Bronchial epithelial cell (primary cell): ENCODE measurements at regions not wholly inside any gene's neighbourhood (a gene's known extent, or its start where the extent isn't known, plus 50 kb on each side); places are given as distances from the start of the nearest gene placed in this dataset.

ENCODE experiments used
- DNase-seq: peaks from one replicate; pipeline ENCODE4 v3.0.0-alpha.2; 2010; ENCODE audit warnings: low read depth
- FAIRE-seq: peaks from 2 replicates; lab custom pipeline; 2011; peaks lifted over from hg19 to GRCh38; lab: Jason Lieb, UNC
- H3K27me3 ChIP-seq: 2 replicates; pipeline ENCODE4 v1.5.1; 2011; ENCODE audit warnings: low read length; ENCODE audit not compliant: control insufficient read depth, insufficient read depth
- H3K36me3 ChIP-seq: 2 replicates; pipeline ENCODE4 v1.5.1; 2011; ENCODE audit warnings: low read length; ENCODE audit not compliant: control insufficient read depth, insufficient read depth
- H3K4me3 ChIP-seq: 2 replicates; pipeline ENCODE4 v1.5.1; 2011; ENCODE audit warnings: mild to moderate bottlenecking, low read depth, low read length, control low read depth
- CTCF ChIP-seq: IDR thresholded peaks from 2 replicates; pipeline ENCODE4 v1.5.1; 2011; ENCODE audit warnings: mild to moderate bottlenecking, moderate library complexity, low read length, control low read depth, inconsistent platforms; ENCODE audit not compliant: insufficient read depth, severe bottlenecking

DNA sequence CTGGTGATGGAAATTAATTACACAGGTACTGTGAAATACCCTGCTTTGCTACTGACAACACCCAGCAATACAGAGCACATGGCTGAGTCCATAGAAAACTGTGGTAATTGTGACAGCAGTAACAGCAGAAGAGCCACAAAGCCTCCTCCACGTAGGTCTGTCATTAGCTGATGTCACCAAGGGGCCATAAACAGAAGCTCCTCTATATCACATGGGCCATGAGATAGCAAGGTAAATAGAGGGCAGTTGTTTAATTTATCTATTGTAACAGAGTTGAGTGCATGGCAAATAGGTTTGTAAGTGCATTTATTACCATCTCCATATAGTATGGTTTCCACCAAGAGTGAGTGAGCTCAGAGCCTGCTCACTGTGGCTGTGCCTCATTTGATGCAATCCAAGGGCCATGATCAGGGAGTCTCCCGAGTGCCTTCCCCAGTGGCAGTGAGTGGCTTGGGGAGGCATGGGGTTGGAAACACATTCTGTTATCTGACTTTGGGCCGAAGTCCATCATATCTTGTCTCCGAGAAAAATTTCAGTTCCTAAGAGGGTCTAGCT is 281.2 kb downstream of the SKAP2 start:
- Histone ChIP-seq H3K4me3 (no peak overlapping the region), H3K27me3 (no peaks in the 10 kb centered on the region), H3K36me3 (no peaks in the 10 kb centered on the region)
- DNase-seq: no peak
- no peak for TF ChIP-seq CTCF
- no peak for FAIRE-seq

GRCh38 chr7:26584326-26584725 is 280.1 kb downstream of the SKAP2 start:
- DNase-seq: no peak
- no peak for FAIRE-seq
- Histone ChIP-seq H3K4me3 (no peak overlapping the region), H3K27me3 (no peaks in the 10 kb centered on the region), H3K36me3 (no peaks in the 10 kb centered on the region)
- no peak for TF ChIP-seq CTCF

- no peak for DNase-seq
- no peaks in the 10 kb centered on the region for H3K27me3 ChIP-seq
- no peak for TF ChIP-seq CTCF
- H3K36me3 ChIP-seq: no peaks in the 10 kb centered on the region
- FAIRE-seq: no peak
- no peak overlapping the region for H3K4me3 ChIP-seq
Observed at GRCh38 chr7:26584987-26585665, 279.3 kb downstream of the SKAP2 start.

- TF ChIP-seq CTCF: no peak
- no peak for FAIRE-seq
- H3K36me3 ChIP-seq: no peaks in the 10 kb centered on the region
- H3K4me3 ChIP-seq: no peak overlapping the region
- no peak for DNase-seq
- H3K27me3 ChIP-seq: no peaks in the 10 kb centered on the region
Observed at GRCh38 chr7:26587536-26587935, 276.9 kb downstream of the SKAP2 start.

- DNase-seq: no peak
- H3K36me3 ChIP-seq: no peaks in the 10 kb centered on the region
- no peak overlapping the region for H3K4me3 ChIP-seq
- H3K27me3 ChIP-seq: no peaks in the 10 kb centered on the region
- no peak for FAIRE-seq
- TF ChIP-seq CTCF: no peak
Observed at GRCh38 chr7:26588511-26588910, 275.9 kb downstream of the SKAP2 start.

DNA sequence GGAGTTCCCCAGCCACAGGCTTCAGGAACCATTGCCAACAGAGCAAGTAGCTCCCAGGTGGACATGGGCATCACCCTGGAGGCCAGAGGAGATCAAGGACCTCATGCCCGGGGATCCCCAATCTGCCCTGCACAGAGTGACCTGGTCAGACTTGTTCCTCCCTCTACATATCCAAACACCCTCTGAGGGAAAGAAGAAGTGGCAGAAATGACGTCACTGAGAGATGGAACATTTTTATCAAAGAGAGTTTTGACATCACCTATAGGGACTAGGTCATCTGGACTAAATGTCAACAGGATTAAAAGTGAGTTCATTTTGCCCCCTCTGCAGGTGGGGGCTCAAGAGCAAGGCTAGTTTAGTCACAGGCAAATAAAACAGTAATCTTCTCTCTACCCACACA is 273.7 kb downstream of the SKAP2 start:
- no peak for TF ChIP-seq CTCF
- DNase-seq (no peak), FAIRE-seq (no peak)
- H3K4me3 ChIP-seq: no peak overlapping the region
- no peaks in the 10 kb centered on the region for H3K36me3 ChIP-seq
- peaks cover 3% of the 10 kb centered on the region for H3K27me3 ChIP-seq
